DOHH2 (cell line): ENCODE measurements at regions not wholly inside any gene's neighbourhood (a gene's known extent, or its start where the extent isn't known, plus 50 kb on each side); places are given as distances from the start of the nearest gene placed in this dataset.

Experiments
- H3F3A ChIP-seq: fragments of 200-600 bp; sonication (generic), shearing (Covaris generic); 2 replicates; pipeline ENCODE4 v1.6.0; 2016; ENCODE audit warnings: antibody characterized with exemption, mild to moderate bottlenecking; ENCODE audit not compliant: control insufficient read depth, insufficient read depth
- H3K27ac ChIP-seq: fragments of 200-600 bp; sonication (generic); 2 replicates; pipeline ENCODE4 v1.5.1; 2014; ENCODE audit warnings: low read depth, mild to moderate bottlenecking, low read length, moderate library complexity
- H3K27me3 ChIP-seq: fragments of 200-600 bp; sonication (generic); 2 replicates; pipeline ENCODE4 v1.6.1; 2014; ENCODE audit warnings: mild to moderate bottlenecking, low read length, mixed read lengths; ENCODE audit not compliant: control insufficient read depth
- H3K36me3 ChIP-seq: fragments of 200-600 bp; sonication (generic); 2 replicates; pipeline ENCODE4 v1.6.1; 2014; ENCODE audit warnings: mild to moderate bottlenecking, low read length, moderate library complexity, mixed read lengths; ENCODE audit not compliant: control insufficient read depth
- H3K4me1 ChIP-seq: fragments of 200-600 bp; sonication (generic); 2 replicates; pipeline ENCODE4 v1.6.1; 2014; ENCODE audit warnings: mild to moderate bottlenecking, low read length, mixed read lengths; ENCODE audit not compliant: control insufficient read depth
- H3K4me2 ChIP-seq: fragments of 200-600 bp; sonication (generic); 2 replicates; pipeline ENCODE4 v1.6.0; 2014; ENCODE audit warnings: mild to moderate bottlenecking, low read length, moderate library complexity
- H3K4me3 ChIP-seq: fragments of 200-600 bp; sonication (generic); 2 replicates; pipeline ENCODE4 v1.5.1; 2014; ENCODE audit warnings: mild to moderate bottlenecking, low read length, mixed read lengths
- H3K79me2 ChIP-seq: fragments of 200-600 bp; sonication (generic); 2 replicates; pipeline ENCODE4 v1.6.1; 2014; ENCODE audit warnings: mild to moderate bottlenecking, low read length, mixed read lengths; ENCODE audit not compliant: control insufficient read depth
- H3K9me2 ChIP-seq: fragments of 200-600 bp; sonication (generic); replicated peaks from 2 replicates; pipeline ENCODE4 v1.6.1; 2014; ENCODE audit warnings: mild to moderate bottlenecking, low read length, mixed read lengths; ENCODE audit not compliant: control insufficient read depth
- H3K9me3 ChIP-seq: fragments of 200-600 bp; sonication (generic); 2 replicates; pipeline ENCODE4 v1.6.1; 2014; ENCODE audit warnings: antibody characterized with exemption, low read length, mixed read lengths; ENCODE audit not compliant: control insufficient read depth, insufficient read depth
- H4K20me1 ChIP-seq: fragments of 200-600 bp; sonication (generic); 2 replicates; pipeline ENCODE4 v1.6.0; 2014; ENCODE audit warnings: low read depth, mild to moderate bottlenecking, antibody characterized with exemption, low read length, moderate library complexity; ENCODE audit not compliant: control insufficient read depth, insufficient read depth
- EZH2phosphoT487 ChIP-seq: fragments of 200-600 bp; sonication (generic); IDR thresholded peaks from 2 replicates; pipeline ENCODE4 v1.6.1; 2017; ENCODE audit warnings: borderline replicate concordance, mild to moderate bottlenecking, antibody characterized with exemption, low read length, moderate library complexity, mixed read lengths
- TF ChIP-seq, protein P1 (sequence below): fragments of 200-600 bp; sonication (generic); IDR thresholded peaks from one replicate; pipeline ENCODE4 v1.5.1; 2014; ENCODE audit warnings: antibody characterized with exemption, mild to moderate bottlenecking, low read depth, low read length; ENCODE audit not compliant: poor library complexity, severe bottlenecking

GRCh38 chr5:41629897-41630296 lies 119.5 kb upstream of the PLCXD3 start:
- H3F3A ChIP-seq: no peaks in the 10 kb centered on the region
- H3K27me3 ChIP-seq: no peaks in the 10 kb centered on the region
- H3K4me1 ChIP-seq: no peaks in the 10 kb centered on the region
- no peak overlapping the region for H3K4me2 ChIP-seq
- TF ChIP-seq EZH2phosphoT487: no peak
- TF ChIP-seq, protein P1, sequence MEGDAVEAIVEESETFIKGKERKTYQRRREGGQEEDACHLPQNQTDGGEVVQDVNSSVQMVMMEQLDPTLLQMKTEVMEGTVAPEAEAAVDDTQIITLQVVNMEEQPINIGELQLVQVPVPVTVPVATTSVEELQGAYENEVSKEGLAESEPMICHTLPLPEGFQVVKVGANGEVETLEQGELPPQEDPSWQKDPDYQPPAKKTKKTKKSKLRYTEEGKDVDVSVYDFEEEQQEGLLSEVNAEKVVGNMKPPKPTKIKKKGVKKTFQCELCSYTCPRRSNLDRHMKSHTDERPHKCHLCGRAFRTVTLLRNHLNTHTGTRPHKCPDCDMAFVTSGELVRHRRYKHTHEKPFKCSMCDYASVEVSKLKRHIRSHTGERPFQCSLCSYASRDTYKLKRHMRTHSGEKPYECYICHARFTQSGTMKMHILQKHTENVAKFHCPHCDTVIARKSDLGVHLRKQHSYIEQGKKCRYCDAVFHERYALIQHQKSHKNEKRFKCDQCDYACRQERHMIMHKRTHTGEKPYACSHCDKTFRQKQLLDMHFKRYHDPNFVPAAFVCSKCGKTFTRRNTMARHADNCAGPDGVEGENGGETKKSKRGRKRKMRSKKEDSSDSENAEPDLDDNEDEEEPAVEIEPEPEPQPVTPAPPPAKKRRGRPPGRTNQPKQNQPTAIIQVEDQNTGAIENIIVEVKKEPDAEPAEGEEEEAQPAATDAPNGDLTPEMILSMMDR: no peak
- no peaks in the 10 kb centered on the region for H3K9me3 ChIP-seq
- no peaks in the 10 kb centered on the region for H4K20me1 ChIP-seq
- H3K27ac ChIP-seq: no peak overlapping the region
- H3K9me2 ChIP-seq: no peaks in the 10 kb centered on the region
- no peaks in the 10 kb centered on the region for H3K36me3 ChIP-seq
- no peaks in the 10 kb centered on the region for H3K79me2 ChIP-seq
- H3K4me3 ChIP-seq: no peak overlapping the region

- Histone ChIP-seq H3F3A (no peaks in the 10 kb centered on the region), H3K4me3 (no peak overlapping the region), H3K4me1 (no peaks in the 10 kb centered on the region), H4K20me1 (no peaks in the 10 kb centered on the region), H3K79me2 (no peaks in the 10 kb centered on the region), H3K4me2 (no peak overlapping the region), H3K27ac (no peak overlapping the region), H3K36me3 (no peaks in the 10 kb centered on the region), H3K9me2 (no peaks in the 10 kb centered on the region), H3K27me3 (no peaks in the 10 kb centered on the region), H3K9me3 (no peaks in the 10 kb centered on the region)
- no peak for TF ChIP-seq EZH2phosphoT487
- TF ChIP-seq, protein P1: no peak
Observed at GRCh38 chr5:41625571-41625970, 115.2 kb upstream of the PLCXD3 start.

DNA sequence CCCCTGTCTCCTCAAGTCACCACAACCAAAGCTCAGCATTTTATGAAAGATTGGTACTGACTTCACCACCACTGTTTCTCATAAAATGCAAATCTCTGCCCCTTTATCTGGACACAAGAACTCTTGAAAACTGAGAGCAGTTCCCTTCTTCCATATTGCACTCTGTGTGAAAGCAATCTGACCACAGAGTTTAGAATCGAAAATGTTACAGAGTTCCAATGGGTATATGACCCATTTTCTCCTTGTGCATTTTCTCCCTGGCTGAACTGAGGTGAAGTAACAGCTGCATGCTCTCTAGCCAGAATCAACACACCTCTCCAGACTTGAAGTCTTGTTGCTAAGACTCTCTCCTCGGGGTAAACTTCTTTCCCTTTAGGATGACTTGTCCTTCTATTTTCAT lies 111.0 kb upstream of the PLCXD3 start:
- Histone ChIP-seq H3K4me3 (no peak overlapping the region), H3K4me1 (no peaks in the 10 kb centered on the region), H3K4me2 (no peak overlapping the region), H3F3A (no peaks in the 10 kb centered on the region), H3K9me3 (no peaks in the 10 kb centered on the region), H3K79me2 (no peaks in the 10 kb centered on the region), H3K27me3 (no peaks in the 10 kb centered on the region), H3K9me2 (no peaks in the 10 kb centered on the region), H3K27ac (no peak overlapping the region), H3K36me3 (no peaks in the 10 kb centered on the region), H4K20me1 (no peaks in the 10 kb centered on the region)
- no peak for TF ChIP-seq EZH2phosphoT487
- TF ChIP-seq, protein P1: no peak
